Panc1 (cell line): ENCODE measurements at regions not wholly inside any gene's neighbourhood (a gene's known extent, or its start where the extent isn't known, plus 50 kb on each side); places are given as distances from the start of the nearest gene placed in this dataset.

Experiments
- ATAC-seq: fragments of 200-7000 bp; cut with Tn5 transposase; 2 replicates; pipeline ENCODE4 v1.9.1; 2020; ENCODE audit warnings: mild to moderate bottlenecking, moderate library complexity
- BruUV-seq: library from RNA; stranded (reverse); fragments of 400-500 nt; replicated peaks from 2 replicates; lab custom pipeline; 2021; lab: Mats Ljungman, UMichigan
- CTCF ChIA-PET: fragments of 300-600 bp; sonication (Branson Sonifier 250); formaldehyde crosslinking; loops from one replicate; lab custom pipeline; 2022; ENCODE audit warnings: antibody characterized with exemption; lab: Charles Lee
- POLR2A ChIA-PET: fragments of 300-600 bp; sonication (Branson Sonifier 250); formaldehyde crosslinking; loops from one replicate; lab custom pipeline; 2022; ENCODE audit warnings: antibody characterized with exemption; lab: Charles Lee
- DNase-seq: peaks from one replicate; pipeline ENCODE4 v3.0.0-alpha.2; 2010; ENCODE audit warnings: low read depth, low spot score
- H3K27ac ChIP-seq: 2 replicates; pipeline ENCODE4 v1.5.1; 2011; ENCODE audit warnings: mild to moderate bottlenecking, low read length, inconsistent platforms
- H3K27me3 ChIP-seq: fragments of 200-500 bp; sonication (Bioruptor generic); 2 replicates; pipeline ENCODE4 v1.6.0; 2014; ENCODE audit warnings: low read length, inconsistent platforms; ENCODE audit not compliant: control insufficient read depth, insufficient read depth
- H3K36me3 ChIP-seq: fragments of 200-500 bp; sonication (Bioruptor generic); 2 replicates; pipeline ENCODE4 v1.5.1; 2014; ENCODE audit warnings: inconsistent platforms, mild to moderate bottlenecking, low read length, moderate library complexity; ENCODE audit not compliant: control insufficient read depth, insufficient read depth
- H3K4me1 ChIP-seq: 2 replicates; pipeline ENCODE4 v1.5.1; 2011; ENCODE audit warnings: inconsistent platforms, mild to moderate bottlenecking, low read length, moderate library complexity; ENCODE audit not compliant: control insufficient read depth, insufficient read depth
- H3K4me3 ChIP-seq, 2 experiments: 2 replicates each; pipeline ENCODE4 v1.5.1; 2011 to 2012; ENCODE audit warnings: low read depth in 2 of 2, low read length in 2 of 2, mild to moderate bottlenecking in 2 of 2, inconsistent platforms in 1 of 2, moderate library complexity in 1 of 2
- H3K9me3 ChIP-seq: fragments of 200-500 bp; sonication (Bioruptor generic); 2 replicates; pipeline ENCODE4 v1.5.1; 2014; ENCODE audit warnings: low read depth, mild to moderate bottlenecking, inconsistent platforms, low read length, moderate library complexity; ENCODE audit not compliant: control insufficient read depth, insufficient read depth
- POLR2AphosphoS5 ChIP-seq: IDR thresholded peaks from 2 replicates; pipeline ENCODE4 v1.6.1; 2012; ENCODE audit warnings: mild to moderate bottlenecking, low read depth, low read length, moderate library complexity
- SIN3A ChIP-seq: IDR thresholded peaks from 2 replicates; pipeline ENCODE4 v1.6.1; 2012; ENCODE audit warnings: low read depth, mild to moderate bottlenecking, low read length, moderate library complexity, borderline replicate concordance; ENCODE audit not compliant: insufficient read depth
- TCF7L2 ChIP-seq: IDR thresholded peaks from 2 replicates; pipeline ENCODE4 v1.6.1; 2011; ENCODE audit warnings: mild to moderate bottlenecking, low read depth, low read length, inconsistent platforms
- in situ Hi-C: cut with HindIII; loops from 2 replicates; pipeline ENCODE4 v1.10.0; 2016; ENCODE audit warnings: low sequenced_read_pairs, low pct_unique_long_range_greater_than_20kb
- intact Hi-C: fragments of 100-400 bp; cut with micrococcal nuclease; formaldehyde crosslinking; loops from one replicate; pipeline ENCODE4 v1.10.0; 2022; ENCODE audit not compliant: unreplicated experiment
- TF ChIP-seq, protein P1 (sequence below): fragments of 450-650 bp; IDR thresholded peaks from 2 replicates; pipeline ENCODE4 v1.5.1; 2017; ENCODE audit warnings: mild to moderate bottlenecking
- TF ChIP-seq, protein P2 (sequence below), 2 experiments: IDR thresholded peaks; 2 replicates each; pipeline ENCODE4 v1.6.1; 2011 to 2012; ENCODE audit warnings: low read depth in 2 of 2, control low read depth in 1 of 2, low read length in 1 of 2, mild to moderate bottlenecking in 1 of 2, moderate library complexity in 1 of 2; ENCODE audit not compliant: insufficient read depth in 1 of 2

DNA sequence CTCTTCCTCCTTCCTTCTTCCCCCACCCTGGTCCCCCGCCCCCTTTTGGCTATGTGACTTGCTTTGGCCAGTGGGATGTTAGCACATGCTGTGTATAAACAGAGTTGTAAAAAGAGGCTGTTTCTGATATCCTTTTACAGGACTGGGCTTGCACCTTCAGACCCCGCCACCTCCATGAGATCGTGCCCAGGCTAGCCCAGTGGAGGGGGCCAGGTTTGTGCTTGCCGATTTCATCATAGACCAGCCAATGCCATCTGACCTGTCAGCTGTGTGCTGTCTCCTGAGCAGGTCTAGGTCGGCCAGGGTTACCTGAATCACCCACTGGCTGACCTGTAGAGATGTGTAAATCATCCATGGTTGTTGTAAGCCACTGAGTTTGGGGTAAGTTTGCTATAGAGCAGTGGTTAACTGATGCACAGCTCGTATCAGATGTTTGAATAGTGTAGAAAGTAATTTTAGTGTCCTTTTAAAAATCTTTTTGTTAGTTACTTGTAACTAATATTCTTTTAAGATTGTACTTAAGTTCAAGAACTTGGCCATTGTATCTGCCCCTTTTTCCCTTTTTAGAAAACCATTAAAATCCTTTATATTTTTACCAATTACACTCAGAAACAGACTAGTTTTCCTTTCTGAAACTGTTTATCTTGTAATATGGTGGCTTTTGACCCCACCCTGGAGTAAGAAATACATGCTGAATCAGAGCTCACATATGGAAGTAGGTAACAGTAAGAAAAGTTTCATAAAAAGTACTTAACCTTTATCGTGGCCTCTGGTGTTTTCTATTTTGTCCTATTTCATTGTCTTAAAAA lies 122.0 kb upstream of the MGAT5 start:
- TF ChIP-seq TCF7L2, result no peak
- no peaks in the 10 kb centered on the region for H3K4me1 ChIP-seq
- H3K27me3 ChIP-seq, result no peaks in the 10 kb centered on the region
- in situ Hi-C loops, result no loop called here
- DNase-seq (no peak), ATAC-seq (no peak)
- H3K9me3 ChIP-seq, result no peaks in the 10 kb centered on the region
- no TSS peak for BruUV-seq
- no peak overlapping the region for H3K27ac ChIP-seq
- no peak overlapping the region for H3K4me3 ChIP-seq
- CTCF ChIA-PET, result no interaction called here
- POLR2A ChIA-PET, result no interaction called here
- no peaks in the 10 kb centered on the region for H3K36me3 ChIP-seq
- intact Hi-C loops, result no loop called here

DNA sequence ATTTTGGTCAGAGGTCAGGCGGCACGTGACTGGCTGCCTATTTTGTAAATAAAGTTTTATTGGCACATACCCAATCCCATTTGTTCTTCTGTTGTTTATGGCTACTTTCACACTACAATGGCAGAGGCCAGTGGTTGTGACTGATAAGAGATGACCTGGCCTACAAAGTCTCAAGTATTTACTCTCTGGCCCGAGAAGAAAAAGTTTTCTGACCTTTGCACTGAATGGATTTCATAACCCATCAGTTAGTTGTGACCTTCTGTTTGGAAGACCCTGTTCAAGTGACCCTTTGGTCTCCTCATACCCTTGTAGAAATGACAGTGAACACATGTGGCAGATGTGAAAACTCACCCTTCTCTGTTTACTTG lies 121.4 kb upstream of the MGAT5 start:
- intact Hi-C loops, result no loop called here
- H3K9me3 ChIP-seq, result no peaks in the 10 kb centered on the region
- ATAC-seq, result no peak
- no peaks in the 10 kb centered on the region for H3K27me3 ChIP-seq
- no TSS peak for BruUV-seq
- no peak for DNase-seq
- POLR2A ChIA-PET, result no interaction called here
- TF ChIP-seq POLR2AphosphoS5, result no peak
- TF ChIP-seq, protein P1, sequence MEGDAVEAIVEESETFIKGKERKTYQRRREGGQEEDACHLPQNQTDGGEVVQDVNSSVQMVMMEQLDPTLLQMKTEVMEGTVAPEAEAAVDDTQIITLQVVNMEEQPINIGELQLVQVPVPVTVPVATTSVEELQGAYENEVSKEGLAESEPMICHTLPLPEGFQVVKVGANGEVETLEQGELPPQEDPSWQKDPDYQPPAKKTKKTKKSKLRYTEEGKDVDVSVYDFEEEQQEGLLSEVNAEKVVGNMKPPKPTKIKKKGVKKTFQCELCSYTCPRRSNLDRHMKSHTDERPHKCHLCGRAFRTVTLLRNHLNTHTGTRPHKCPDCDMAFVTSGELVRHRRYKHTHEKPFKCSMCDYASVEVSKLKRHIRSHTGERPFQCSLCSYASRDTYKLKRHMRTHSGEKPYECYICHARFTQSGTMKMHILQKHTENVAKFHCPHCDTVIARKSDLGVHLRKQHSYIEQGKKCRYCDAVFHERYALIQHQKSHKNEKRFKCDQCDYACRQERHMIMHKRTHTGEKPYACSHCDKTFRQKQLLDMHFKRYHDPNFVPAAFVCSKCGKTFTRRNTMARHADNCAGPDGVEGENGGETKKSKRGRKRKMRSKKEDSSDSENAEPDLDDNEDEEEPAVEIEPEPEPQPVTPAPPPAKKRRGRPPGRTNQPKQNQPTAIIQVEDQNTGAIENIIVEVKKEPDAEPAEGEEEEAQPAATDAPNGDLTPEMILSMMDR, result no peak
- TF ChIP-seq, protein P2, sequence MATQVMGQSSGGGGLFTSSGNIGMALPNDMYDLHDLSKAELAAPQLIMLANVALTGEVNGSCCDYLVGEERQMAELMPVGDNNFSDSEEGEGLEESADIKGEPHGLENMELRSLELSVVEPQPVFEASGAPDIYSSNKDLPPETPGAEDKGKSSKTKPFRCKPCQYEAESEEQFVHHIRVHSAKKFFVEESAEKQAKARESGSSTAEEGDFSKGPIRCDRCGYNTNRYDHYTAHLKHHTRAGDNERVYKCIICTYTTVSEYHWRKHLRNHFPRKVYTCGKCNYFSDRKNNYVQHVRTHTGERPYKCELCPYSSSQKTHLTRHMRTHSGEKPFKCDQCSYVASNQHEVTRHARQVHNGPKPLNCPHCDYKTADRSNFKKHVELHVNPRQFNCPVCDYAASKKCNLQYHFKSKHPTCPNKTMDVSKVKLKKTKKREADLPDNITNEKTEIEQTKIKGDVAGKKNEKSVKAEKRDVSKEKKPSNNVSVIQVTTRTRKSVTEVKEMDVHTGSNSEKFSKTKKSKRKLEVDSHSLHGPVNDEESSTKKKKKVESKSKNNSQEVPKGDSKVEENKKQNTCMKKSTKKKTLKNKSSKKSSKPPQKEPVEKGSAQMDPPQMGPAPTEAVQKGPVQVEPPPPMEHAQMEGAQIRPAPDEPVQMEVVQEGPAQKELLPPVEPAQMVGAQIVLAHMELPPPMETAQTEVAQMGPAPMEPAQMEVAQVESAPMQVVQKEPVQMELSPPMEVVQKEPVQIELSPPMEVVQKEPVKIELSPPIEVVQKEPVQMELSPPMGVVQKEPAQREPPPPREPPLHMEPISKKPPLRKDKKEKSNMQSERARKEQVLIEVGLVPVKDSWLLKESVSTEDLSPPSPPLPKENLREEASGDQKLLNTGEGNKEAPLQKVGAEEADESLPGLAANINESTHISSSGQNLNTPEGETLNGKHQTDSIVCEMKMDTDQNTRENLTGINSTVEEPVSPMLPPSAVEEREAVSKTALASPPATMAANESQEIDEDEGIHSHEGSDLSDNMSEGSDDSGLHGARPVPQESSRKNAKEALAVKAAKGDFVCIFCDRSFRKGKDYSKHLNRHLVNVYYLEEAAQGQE (IDR thresholded peaks at IDR 0.05; ENCODE audit: insufficient read depth in 1 of 2, low read depth in 2 of 2, low read length in 1 of 2), result no peak
- TF ChIP-seq SIN3A, result no peak
- TF ChIP-seq TCF7L2, result no peak
- H3K4me3 ChIP-seq, result no peak overlapping the region
- no peaks in the 10 kb centered on the region for H3K4me1 ChIP-seq
- no peak overlapping the region for H3K27ac ChIP-seq
- in situ Hi-C loops, result no loop called here
- H3K36me3 ChIP-seq, result no peaks in the 10 kb centered on the region
- CTCF ChIA-PET, result interaction anchor here (0.5 kb wide), 1 partner anchor 1070 kb away, joined by 7 read pairs; no protein-coding TSS in a partner anchor
